IPS-20b (cell line): ENCODE measurements at regions not wholly inside any gene's neighbourhood (a gene's known extent, or its start where the extent isn't known, plus 50 kb on each side); places are given as distances from the start of the nearest gene placed in this dataset.

Experiments
- H3K27ac ChIP-seq: one replicate; pipeline ENCODE4 v1.5.1; 2013; ENCODE audit warnings: low read length
- H3K27me3 ChIP-seq: 2 replicates; pipeline ENCODE4 v1.6.1; 2013; ENCODE audit warnings: mild to moderate bottlenecking, low read length, inconsistent platforms; ENCODE audit not compliant: insufficient read depth
- H3K36me3 ChIP-seq: 2 replicates; pipeline ENCODE4 v1.6.1; 2013; ENCODE audit warnings: low read depth, mild to moderate bottlenecking, inconsistent platforms, low read length, moderate library complexity; ENCODE audit not compliant: insufficient read depth
- H3K4me1 ChIP-seq: 2 replicates; pipeline ENCODE4 v1.6.1; 2013; ENCODE audit warnings: mild to moderate bottlenecking, control low read depth, inconsistent platforms, low read length, moderate library complexity; ENCODE audit not compliant: insufficient read depth
- H3K4me3 ChIP-seq: 2 replicates; pipeline ENCODE4 v1.5.1; 2013; ENCODE audit warnings: mild to moderate bottlenecking, low read length, inconsistent platforms
- H3K9ac ChIP-seq: 2 replicates; pipeline ENCODE4 v1.6.1; 2013; ENCODE audit warnings: low read depth, mild to moderate bottlenecking, inconsistent platforms, low read length, moderate library complexity
- H3K9me3 ChIP-seq: 2 replicates; pipeline ENCODE4 v1.6.1; 2013; ENCODE audit warnings: mild to moderate bottlenecking, low read depth, low read length, inconsistent platforms; ENCODE audit not compliant: insufficient read depth

- Histone ChIP-seq H3K27ac (no peak overlapping the region), H3K9me3 (no peaks in the 10 kb centered on the region), H3K9ac (no peak overlapping the region), H3K27me3 (no peaks in the 10 kb centered on the region), H3K4me1 (no peaks in the 10 kb centered on the region), H3K36me3 (no peaks in the 10 kb centered on the region), H3K4me3 (no peak overlapping the region)
Observed at GRCh38 chr3:176969066-176969465, 228.2 kb downstream of the TBL1XR1 start.

DNA sequence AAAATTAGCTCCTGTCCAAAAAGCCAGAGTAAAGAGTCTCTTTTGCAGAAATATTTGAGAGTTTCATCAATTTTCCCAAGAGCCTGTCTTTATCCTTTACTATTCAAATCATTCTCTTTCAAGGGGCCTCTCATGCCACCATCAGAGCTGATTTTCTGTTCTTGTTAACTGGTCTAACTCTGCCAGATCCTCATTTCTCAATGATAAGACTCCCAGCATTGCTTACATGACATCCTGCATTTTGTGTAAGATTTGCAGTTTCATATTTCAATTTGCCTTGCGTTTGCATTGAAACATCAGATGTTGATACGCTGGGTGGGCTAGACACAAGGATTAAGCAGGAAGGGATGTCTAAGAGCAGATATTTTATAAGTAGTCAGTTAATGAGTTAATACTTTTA is 228.7 kb downstream of the TBL1XR1 start:
- Histone ChIP-seq H3K36me3 (no peaks in the 10 kb centered on the region), H3K4me1 (no peaks in the 10 kb centered on the region), H3K9ac (no peak overlapping the region)

GRCh38 chr3:176967522-176967921 is 229.8 kb downstream of the TBL1XR1 start:
- Histone ChIP-seq H3K27me3 (no peaks in the 10 kb centered on the region), H3K9ac (no peak overlapping the region), H3K9me3 (no peaks in the 10 kb centered on the region), H3K27ac (no peak overlapping the region), H3K36me3 (no peaks in the 10 kb centered on the region), H3K4me1 (no peaks in the 10 kb centered on the region), H3K4me3 (no peak overlapping the region)

More for the DNA sequence above, 228.7 kb downstream of the TBL1XR1 start:
- no peak overlapping the region for H3K27ac ChIP-seq
- H3K4me3 ChIP-seq, result no peak overlapping the region
- H3K9me3 ChIP-seq, result no peaks in the 10 kb centered on the region
- H3K27me3 ChIP-seq, result no peaks in the 10 kb centered on the region

GRCh38 chr3:176964661-176965060 is 232.6 kb downstream of the TBL1XR1 start:
- Histone ChIP-seq H3K9ac (no peak overlapping the region), H3K4me1 (no peaks in the 10 kb centered on the region; the same call in 1 of the 2 replicates), H3K36me3 (no peaks in the 10 kb centered on the region), H3K27me3 (no peaks in the 10 kb centered on the region), H3K9me3 (no peaks in the 10 kb centered on the region), H3K4me3 (no peak overlapping the region), H3K27ac (no peak overlapping the region)

GRCh38 chr3:176961916-176962315 is 235.4 kb downstream of the TBL1XR1 start:
- Histone ChIP-seq H3K36me3 (no peaks in the 10 kb centered on the region), H3K27me3 (no peaks in the 10 kb centered on the region), H3K9me3 (no peaks in the 10 kb centered on the region), H3K4me3 (no peak overlapping the region), H3K9ac (no peak overlapping the region), H3K27ac (no peak overlapping the region), H3K4me1 (no peaks in the 10 kb centered on the region; the same call in 1 of the 2 replicates)

DNA sequence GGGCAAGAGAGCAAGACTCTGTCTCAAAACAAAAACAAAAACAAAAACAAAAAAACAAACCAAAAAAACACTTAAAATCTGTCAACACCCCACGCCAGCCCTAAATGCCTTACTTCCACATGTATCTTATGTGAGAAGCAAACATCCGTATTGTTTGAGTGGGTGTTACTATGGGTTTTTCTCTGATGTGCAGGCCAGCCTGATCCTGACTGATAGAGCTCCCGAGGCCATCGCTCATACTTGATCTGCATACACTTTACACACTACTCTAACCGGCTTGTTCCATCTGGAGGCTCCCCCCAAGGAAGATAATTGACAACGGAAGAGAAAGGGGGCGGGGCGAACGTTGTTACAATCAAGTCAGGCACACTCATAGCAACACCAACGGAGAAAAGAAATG is 237.4 kb downstream of the TBL1XR1 start:
- no peaks in the 10 kb centered on the region for H3K36me3 ChIP-seq
- no peak overlapping the region for H3K4me3 ChIP-seq
- no peak overlapping the region for H3K27ac ChIP-seq

DNA sequence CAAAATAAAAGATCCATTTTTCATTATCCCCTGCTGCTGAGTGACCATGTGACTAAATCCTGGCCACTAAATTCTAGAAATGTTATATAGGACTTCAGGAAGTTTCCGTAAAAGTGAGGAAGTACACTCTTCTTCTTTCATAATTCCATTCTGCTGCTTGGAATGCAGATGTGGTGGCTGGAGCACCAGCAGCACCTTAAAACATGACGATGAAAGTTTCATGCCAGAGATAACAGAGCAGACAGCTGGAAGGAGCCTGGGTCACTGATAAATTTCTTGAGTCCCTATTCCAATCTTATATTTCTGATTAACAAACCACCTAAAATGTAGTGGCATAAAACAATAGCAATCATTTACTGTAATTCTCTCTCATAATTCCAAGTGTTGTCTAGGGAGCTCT is 238.7 kb downstream of the TBL1XR1 start:
- Histone ChIP-seq H3K4me3 (no peak overlapping the region), H3K27me3 (no peaks in the 10 kb centered on the region), H3K27ac (no peak overlapping the region), H3K4me1 (no peaks in the 10 kb centered on the region; the same call in 1 of the 2 replicates), H3K36me3 (no peaks in the 10 kb centered on the region), H3K9ac (no peak overlapping the region), H3K9me3 (no peaks in the 10 kb centered on the region)

More for the DNA sequence above, 237.4 kb downstream of the TBL1XR1 start:
- Histone ChIP-seq H3K9me3 (no peaks in the 10 kb centered on the region), H3K27me3 (no peaks in the 10 kb centered on the region), H3K9ac (no peak overlapping the region), H3K4me1 (no peaks in the 10 kb centered on the region; the same call in 1 of the 2 replicates)

DNA sequence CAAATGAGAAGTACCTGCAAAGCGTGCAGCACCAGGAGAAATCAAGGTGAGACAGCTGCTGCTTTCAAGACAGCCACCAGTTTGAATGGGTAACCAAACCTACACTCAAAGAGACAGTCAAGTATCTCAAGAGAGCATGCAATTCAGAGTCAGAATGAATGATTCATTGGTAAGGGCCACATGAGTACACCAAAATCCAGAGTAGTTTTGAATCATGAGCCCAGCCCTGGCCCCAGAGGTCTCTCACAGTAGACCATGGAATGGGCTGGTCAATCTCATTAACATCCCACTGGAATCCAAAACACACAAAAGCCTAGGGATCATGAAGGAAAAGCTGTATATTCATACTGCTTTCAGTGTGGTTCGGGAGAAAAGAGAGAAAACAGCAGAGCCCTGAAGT is 242.8 kb downstream of the TBL1XR1 start:
- Histone ChIP-seq H3K36me3 (no peaks in the 10 kb centered on the region), H3K4me1 (no peaks in the 10 kb centered on the region), H3K4me3 (no peak overlapping the region), H3K9me3 (no peaks in the 10 kb centered on the region), H3K27me3 (no peaks in the 10 kb centered on the region), H3K27ac (no peak overlapping the region), H3K9ac (no peak overlapping the region)

GRCh38 chr3:176953106-176954060 is 243.9 kb downstream of the TBL1XR1 start:
- Histone ChIP-seq H3K27me3 (no peaks in the 10 kb centered on the region), H3K9me3 (no peaks in the 10 kb centered on the region), H3K27ac (no peak overlapping the region)

DNA sequence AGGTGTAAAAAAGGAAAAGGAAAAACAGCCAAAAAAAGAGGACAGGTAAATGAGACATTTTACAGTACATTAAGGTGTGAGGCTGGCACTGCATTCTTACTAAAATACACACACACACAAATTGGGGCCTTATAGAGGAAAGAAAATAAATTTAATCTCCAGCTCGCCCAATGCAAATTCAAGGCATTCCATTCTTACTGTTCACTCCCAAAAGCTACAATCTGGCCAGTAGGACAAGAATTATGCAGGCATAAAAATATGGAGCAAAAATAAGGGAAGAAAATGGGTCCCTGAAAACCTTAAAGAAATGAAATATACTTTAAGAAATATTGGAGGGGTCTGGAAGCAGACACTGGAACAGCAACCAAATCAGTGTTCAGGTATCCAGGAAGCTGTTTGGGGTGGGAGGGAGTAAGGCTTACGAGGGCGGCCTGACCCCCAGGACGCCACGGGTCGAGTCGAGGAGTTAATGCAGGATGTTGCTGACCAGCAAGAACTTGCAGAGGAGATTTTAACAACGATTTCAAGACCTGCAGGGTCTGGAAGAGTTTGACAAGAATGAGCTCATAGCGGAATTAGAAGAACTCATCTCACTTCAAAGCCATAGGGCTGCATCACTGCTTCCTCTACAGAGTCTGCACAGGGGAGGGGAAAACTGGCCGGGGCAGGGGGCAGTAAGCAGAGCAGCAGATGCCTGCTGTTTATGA is 245.5 kb downstream of the TBL1XR1 start:
- H3K9ac ChIP-seq, result no peak overlapping the region
- no peaks in the 10 kb centered on the region for H3K27me3 ChIP-seq
- no peaks in the 10 kb centered on the region for H3K9me3 ChIP-seq
- no peak overlapping the region for H3K27ac ChIP-seq
- H3K4me3 ChIP-seq, result no peak overlapping the region
- no peaks in the 10 kb centered on the region for H3K36me3 ChIP-seq
- H3K4me1 ChIP-seq, result no peaks in the 10 kb centered on the region

More at GRCh38 chr3:176953106-176954060, 243.9 kb downstream of the TBL1XR1 start:
- Histone ChIP-seq H3K4me1 (no peaks in the 10 kb centered on the region), H3K36me3 (no peaks in the 10 kb centered on the region), H3K9ac (no peak overlapping the region), H3K4me3 (no peak overlapping the region)

- Histone ChIP-seq H3K36me3 (no peaks in the 10 kb centered on the region), H3K4me1 (no peaks in the 10 kb centered on the region), H3K27me3 (no peaks in the 10 kb centered on the region), H3K4me3 (no peak overlapping the region), H3K9me3 (no peaks in the 10 kb centered on the region), H3K9ac (no peak overlapping the region), H3K27ac (no peak overlapping the region)
Observed at GRCh38 chr3:176951144-176951543, 246.1 kb downstream of the TBL1XR1 start.

DNA sequence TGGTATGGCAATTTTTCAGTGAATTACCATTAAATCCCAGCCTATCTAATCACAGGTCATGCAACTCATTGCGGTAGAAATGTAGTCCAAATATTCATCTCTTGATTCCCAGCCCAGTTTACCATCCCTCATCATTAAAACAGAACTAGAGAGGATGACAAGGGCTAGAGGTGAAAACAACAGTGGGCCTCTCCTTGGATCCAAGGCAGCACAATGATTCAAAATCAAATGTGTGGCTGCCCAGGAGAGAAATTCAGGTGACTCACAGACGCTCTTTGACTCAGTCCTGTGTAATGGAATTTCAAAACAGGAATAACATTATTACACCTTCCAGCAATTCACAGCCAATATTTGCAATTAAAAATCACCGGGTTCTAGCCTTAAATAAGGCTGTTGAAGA is 246.5 kb downstream of the TBL1XR1 start:
- H3K27me3 ChIP-seq, result no peaks in the 10 kb centered on the region
- no peak overlapping the region for H3K27ac ChIP-seq
- no peaks in the 10 kb centered on the region for H3K36me3 ChIP-seq
- no peak overlapping the region for H3K4me3 ChIP-seq
- H3K9me3 ChIP-seq, result no peaks in the 10 kb centered on the region
- no peak overlapping the region for H3K9ac ChIP-seq
- no peaks in the 10 kb centered on the region for H3K4me1 ChIP-seq
